ENCODE measurements at regions not wholly inside any gene's neighbourhood (a gene's known extent, or its start where the extent isn't known, plus 50 kb on each side); places are given as distances from the start of the nearest gene placed in this dataset.

DNA sequence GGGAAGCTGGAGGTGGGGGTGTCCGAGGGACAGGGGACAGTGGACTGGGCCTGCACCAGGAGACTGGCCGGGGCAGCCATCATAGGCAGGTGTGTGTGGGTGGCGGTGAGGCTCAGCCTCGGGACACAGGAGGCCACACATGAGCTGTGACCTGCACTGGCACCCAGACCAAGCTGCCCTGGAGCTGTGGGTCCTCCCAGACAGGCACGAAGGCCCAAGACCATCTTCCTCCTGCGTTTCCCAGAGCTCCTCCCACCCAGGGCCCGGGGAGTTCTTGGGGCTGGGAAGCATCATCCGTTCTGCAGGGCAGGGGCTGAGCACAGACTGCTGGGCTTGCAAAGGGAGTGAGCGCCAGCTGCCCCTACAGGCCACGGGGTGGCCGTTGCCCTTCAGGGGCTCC lies 87.4 kb downstream of the PDGFA start:
- TF ChIP-seq, protein P1, sequence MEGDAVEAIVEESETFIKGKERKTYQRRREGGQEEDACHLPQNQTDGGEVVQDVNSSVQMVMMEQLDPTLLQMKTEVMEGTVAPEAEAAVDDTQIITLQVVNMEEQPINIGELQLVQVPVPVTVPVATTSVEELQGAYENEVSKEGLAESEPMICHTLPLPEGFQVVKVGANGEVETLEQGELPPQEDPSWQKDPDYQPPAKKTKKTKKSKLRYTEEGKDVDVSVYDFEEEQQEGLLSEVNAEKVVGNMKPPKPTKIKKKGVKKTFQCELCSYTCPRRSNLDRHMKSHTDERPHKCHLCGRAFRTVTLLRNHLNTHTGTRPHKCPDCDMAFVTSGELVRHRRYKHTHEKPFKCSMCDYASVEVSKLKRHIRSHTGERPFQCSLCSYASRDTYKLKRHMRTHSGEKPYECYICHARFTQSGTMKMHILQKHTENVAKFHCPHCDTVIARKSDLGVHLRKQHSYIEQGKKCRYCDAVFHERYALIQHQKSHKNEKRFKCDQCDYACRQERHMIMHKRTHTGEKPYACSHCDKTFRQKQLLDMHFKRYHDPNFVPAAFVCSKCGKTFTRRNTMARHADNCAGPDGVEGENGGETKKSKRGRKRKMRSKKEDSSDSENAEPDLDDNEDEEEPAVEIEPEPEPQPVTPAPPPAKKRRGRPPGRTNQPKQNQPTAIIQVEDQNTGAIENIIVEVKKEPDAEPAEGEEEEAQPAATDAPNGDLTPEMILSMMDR (IDR thresholded peaks at IDR 0.05; ENCODE audit: low read length): no peak
- TF ChIP-seq EZH2 (optimal IDR thresholded peaks at IDR 0.05; ENCODE audit: low read depth, low read length) (no peak), EZH2phosphoT487 (IDR thresholded peaks at IDR 0.05; ENCODE audit: low read length) (no peak)
